HCT116 (cell line): ENCODE measurements at regions not wholly inside any gene's neighbourhood (a gene's known extent, or its start where the extent isn't known, plus 50 kb on each side); places are given as distances from the start of the nearest gene placed in this dataset.

Source experiments
- ATAC-seq: fragments of 200-7000 bp; cut with Tn5 transposase; 2 replicates; pipeline ENCODE4 v1.9.1; 2020; ENCODE audit warnings: mild to moderate bottlenecking, moderate library complexity
- BruUV-seq: library from RNA; stranded (reverse); fragments of 400-500 nt; replicated peaks from 2 replicates; lab custom pipeline; 2021; lab: Mats Ljungman, UMichigan
- CTCF ChIA-PET: fragments of 300-600 bp; sonication (Branson Sonifier 250); formaldehyde crosslinking; loops from one replicate; lab custom pipeline; 2021; ENCODE audit warnings: antibody characterized with exemption; lab: Charles Lee
- POLR2A ChIA-PET: fragments of 300-600, 350-600 bp; sonication (Branson Sonifier 250); formaldehyde crosslinking; loops from one replicate; lab custom pipeline; 2021; ENCODE audit warnings: antibody characterized with exemption; lab: Charles Lee
- RAD21 ChIA-PET, 2 experiments: fragments of 300-600 bp; sonication (Branson Sonifier 250); formaldehyde crosslinking; loops; one replicate each; lab custom pipeline; 2023; ENCODE audit warnings: low total read pairs in 2 of 2; ENCODE audit not compliant: uncharacterized antibody in 2 of 2, unreplicated experiment in 2 of 2, low non-redundant PET in 1 of 2; lab: Charles Lee
- DNase-seq: peaks from one replicate; pipeline ENCODE4 v3.0.0-alpha.2; 2010; ENCODE audit warnings: low read depth, low spot score
- H2AFZ ChIP-seq: fragments of 200-600 bp; shearing (Covaris generic), sonication (generic); 2 replicates; pipeline ENCODE4 v1.6.1; 2017; ENCODE audit warnings: low read depth, mixed run types, mixed read lengths, antibody characterized with exemption, low read length; ENCODE audit not compliant: poor library complexity, severe bottlenecking
- H3K27ac ChIP-seq: 2 replicates; pipeline ENCODE4 v1.5.1; 2012; ENCODE audit warnings: low read depth, low read length
- H3K27me3 ChIP-seq: fragments of 200-600 bp; sonication (generic); 2 replicates; pipeline ENCODE4 v1.6.1; 2016; ENCODE audit warnings: mixed run types, low read length, mixed read lengths; ENCODE audit not compliant: insufficient read depth
- H3K36me3 ChIP-seq, 2 experiments: fragments of 200-500 bp in 1 of 2; fragments of 200-600 bp in 1 of 2; sonication (Bioruptor generic) in 1 of 2; sonication (generic) in 1 of 2; 2 replicates each; pipeline versions ENCODE4 v1.5.1 to v1.6.1; 2014 to 2016; ENCODE audit warnings: low read length in 2 of 2, inconsistent platforms in 1 of 2, mixed read lengths in 1 of 2, mixed run types in 1 of 2; ENCODE audit not compliant: insufficient read depth in 2 of 2, control insufficient read depth in 1 of 2
- H3K4me1 ChIP-seq, 2 experiments: fragments of 200-600 bp in 1 of 2; sonication (generic) in 1 of 2; 2 replicates each; pipeline versions ENCODE4 v1.5.1 to v1.6.1; 2012 to 2017; ENCODE audit warnings: low read length in 2 of 2, inconsistent platforms in 1 of 2, mild to moderate bottlenecking in 1 of 2, mixed read lengths in 1 of 2, mixed run types in 1 of 2, moderate library complexity in 1 of 2; ENCODE audit not compliant: insufficient read depth in 2 of 2, control insufficient read depth in 1 of 2
- H3K4me2 ChIP-seq: fragments of 200-600 bp; sonication (generic); 2 replicates; pipeline ENCODE4 v1.6.1; 2017; ENCODE audit warnings: mixed run types, low read length, mixed read lengths
- H3K4me3 ChIP-seq, 2 experiments: fragments of 200-600 bp in 1 of 2; sonication (generic) in 1 of 2; replicated peaks in 1 of 2; 2 replicates each; pipeline ENCODE4 v1.5.1; 2011 to 2016; ENCODE audit warnings: low read length in 2 of 2, control low read depth in 1 of 2, low read depth in 1 of 2, mild to moderate bottlenecking in 1 of 2, mixed read lengths in 1 of 2, mixed run types in 1 of 2
- H3K79me2 ChIP-seq: fragments of 200-600 bp; sonication (generic); 2 replicates; pipeline ENCODE4 v1.6.1; 2017; ENCODE audit warnings: mild to moderate bottlenecking, mixed run types, low read length, moderate library complexity, mixed read lengths; ENCODE audit not compliant: insufficient read depth
- H3K9ac ChIP-seq: fragments of 200-600 bp; sonication (generic); 2 replicates; pipeline ENCODE4 v1.6.1; 2016; ENCODE audit warnings: low read length, mixed read lengths
- H3K9me2 ChIP-seq: fragments of 200-600 bp; sonication (generic), shearing (Covaris generic); 2 replicates; pipeline ENCODE4 v1.6.1; 2017; ENCODE audit warnings: mixed run types, mild to moderate bottlenecking, moderate library complexity; ENCODE audit not compliant: insufficient read depth
- H3K9me3 ChIP-seq, 2 experiments: fragments of 200-500 bp in 1 of 2; fragments of 200-600 bp in 1 of 2; sonication (Bioruptor generic) in 1 of 2; sonication (generic) in 1 of 2; 2 replicates each; pipeline ENCODE4 v1.6.1; 2014 to 2017; ENCODE audit warnings: low read length in 2 of 2, mixed read lengths in 2 of 2, inconsistent platforms in 1 of 2, low read depth in 1 of 2, mild to moderate bottlenecking in 1 of 2, mixed run types in 1 of 2, moderate library complexity in 1 of 2; ENCODE audit not compliant: control insufficient read depth in 1 of 2, insufficient read depth in 1 of 2
- H4K20me1 ChIP-seq: fragments of 200-600 bp; sonication (generic), shearing (Covaris generic); 2 replicates; pipeline ENCODE4 v1.6.1; 2017; ENCODE audit warnings: mixed run types, mild to moderate bottlenecking, moderate library complexity; ENCODE audit not compliant: insufficient read depth
- ATF3 ChIP-seq: IDR thresholded peaks from 2 replicates; pipeline ENCODE4 v1.6.1; 2012
- CBX3 ChIP-seq: IDR thresholded peaks from 2 replicates; pipeline ENCODE4 v1.6.1; 2012; ENCODE audit warnings: low read depth
- CEBPB ChIP-seq: IDR thresholded peaks from 2 replicates; pipeline ENCODE4 v1.6.1; 2012; ENCODE audit warnings: low read depth
- EGR1 ChIP-seq: IDR thresholded peaks from 2 replicates; pipeline ENCODE4 v1.6.1; 2012; ENCODE audit warnings: low read depth
- ELF1 ChIP-seq: IDR thresholded peaks from 2 replicates; pipeline ENCODE4 v1.6.1; 2012; ENCODE audit warnings: low read depth, borderline replicate concordance
- EZH2 ChIP-seq: fragments of 200-600 bp; sonication (generic); IDR thresholded peaks from 2 replicates; pipeline ENCODE4 v1.6.1; 2017; ENCODE audit warnings: antibody characterized with exemption, mixed run types
- EZH2phosphoT487 ChIP-seq: fragments of 200-600 bp; IDR thresholded peaks from 2 replicates; pipeline ENCODE4 v1.6.1; 2018; ENCODE audit warnings: antibody characterized with exemption, borderline replicate concordance
- FOSL1 ChIP-seq: IDR thresholded peaks from 2 replicates; pipeline ENCODE4 v1.6.1; 2012; ENCODE audit warnings: low read depth
- JUND ChIP-seq: IDR thresholded peaks from 2 replicates; pipeline ENCODE4 v1.6.1; 2012
- POLR2A ChIP-seq: IDR thresholded peaks from 2 replicates; pipeline ENCODE4 v1.7.0; 2011; ENCODE audit warnings: borderline replicate concordance; ENCODE audit not compliant: insufficient read depth, insufficient read length; ENCODE audit errors: extremely low read depth
- POLR2AphosphoS5 ChIP-seq: IDR thresholded peaks from 2 replicates; pipeline ENCODE4 v1.6.1; 2011; ENCODE audit warnings: mild to moderate bottlenecking, low read depth, low read length, moderate library complexity
- RAD21 ChIP-seq: IDR thresholded peaks from 2 replicates; pipeline ENCODE4 v1.6.1; 2012; ENCODE audit warnings: low read depth, mild to moderate bottlenecking
- REST ChIP-seq: IDR thresholded peaks from 2 replicates; pipeline ENCODE4 v1.6.1; 2012; ENCODE audit warnings: low read depth
- SP1 ChIP-seq: IDR thresholded peaks from 2 replicates; pipeline ENCODE4 v1.6.1; 2012; ENCODE audit warnings: low read depth
- SRF ChIP-seq: IDR thresholded peaks from 2 replicates; pipeline ENCODE4 v1.6.1; 2012; ENCODE audit warnings: low read depth
- YY1 ChIP-seq: IDR thresholded peaks from 2 replicates; pipeline ENCODE4 v1.6.1; 2011; ENCODE audit warnings: low read length, low read depth, moderate library complexity, mild to moderate bottlenecking; ENCODE audit not compliant: insufficient replicate concordance; ENCODE audit errors: extremely low read depth
- ZNF274 ChIP-seq: fragments of 200-500 bp; sonication (Bioruptor generic); IDR thresholded peaks from 2 replicates; pipeline ENCODE4 v1.6.1; 2014; ENCODE audit warnings: mild to moderate bottlenecking, low read depth, low read length, inconsistent platforms
- intact Hi-C: fragments of 100-400 bp; cut with micrococcal nuclease; formaldehyde crosslinking; loops from 2 replicates; pipeline ENCODE4 v1.10.0; 2022
- TF ChIP-seq, protein P1 (sequence below): IDR thresholded peaks from 2 replicates; pipeline ENCODE4 v1.6.1; 2012
- TF ChIP-seq, protein P2 (sequence below), 3 experiments: fragments of 200-600 bp in 1 of 3; sonication (generic) in 1 of 3; IDR thresholded peaks in 2 of 3; conservative IDR thresholded peaks in 1 of 3; 2 replicates each; pipeline ENCODE4 v1.5.1; 2012 to 2017; ENCODE audit warnings: low read depth in 2 of 3, low read length in 2 of 3, antibody characterized with exemption in 1 of 3, borderline replicate concordance in 1 of 3, control low read depth in 1 of 3, mild to moderate bottlenecking in 1 of 3, mixed read lengths in 1 of 3, mixed run types in 1 of 3, moderate library complexity in 1 of 3; ENCODE audit not compliant: insufficient read depth in 1 of 3
- TF ChIP-seq, protein P3 (sequence below): IDR thresholded peaks from 2 replicates; pipeline ENCODE4 v1.6.1; 2011; ENCODE audit warnings: mild to moderate bottlenecking, low read length, moderate library complexity; ENCODE audit not compliant: insufficient replicate concordance; ENCODE audit errors: extremely low read depth

DNA sequence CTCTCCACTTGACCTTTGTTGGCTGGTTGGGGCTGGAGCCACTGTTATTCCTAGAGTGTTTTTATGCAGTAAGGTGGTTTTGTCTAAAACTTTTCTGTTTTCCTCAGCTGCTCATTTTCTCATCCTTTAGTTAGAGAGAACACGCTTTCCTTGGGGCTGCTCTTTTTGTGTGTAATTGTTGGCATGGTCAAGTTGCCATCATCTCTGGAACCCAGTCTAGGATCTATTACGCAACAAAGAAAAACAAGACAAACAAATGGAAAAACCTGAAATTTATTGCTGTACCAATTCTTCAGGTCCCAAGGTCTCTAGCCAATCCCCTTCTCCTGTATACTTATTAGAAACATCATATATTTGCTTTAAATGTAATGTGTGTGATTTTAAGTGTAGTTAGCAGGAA is 1436.3 kb upstream of the DIAPH2 start:
- Histone ChIP-seq H3K9me2 (no peaks in the 10 kb centered on the region), H4K20me1 (no peaks in the 10 kb centered on the region), H3K79me2 (no peaks in the 10 kb centered on the region), H2AFZ (no peak overlapping the region), H3K9ac (no peak overlapping the region), H3K4me1 (no peaks in the 10 kb centered on the region), H3K36me3 (no peaks in the 10 kb centered on the region), H3K27ac (no peak overlapping the region), H3K9me3 (no peaks in the 10 kb centered on the region), H3K4me3 (no peak overlapping the region), H3K4me2 (no peak overlapping the region), H3K27me3 (no peaks in the 10 kb centered on the region)
- POLR2A ChIA-PET: no interaction called here
- DNase-seq (no peak), ATAC-seq (no peak)
- TF ChIP-seq, protein P1, sequence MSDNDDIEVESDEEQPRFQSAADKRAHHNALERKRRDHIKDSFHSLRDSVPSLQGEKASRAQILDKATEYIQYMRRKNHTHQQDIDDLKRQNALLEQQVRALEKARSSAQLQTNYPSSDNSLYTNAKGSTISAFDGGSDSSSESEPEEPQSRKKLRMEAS: no peak
- TF ChIP-seq POLR2AphosphoS5 (no peak), FOSL1 (no peak), JUND (no peak), YY1 (no peak), SRF (no peak), CBX3 (no peak), CEBPB (no peak), ATF3 (no peak), RAD21 (no peak), EZH2phosphoT487 (no peak), SP1 (no peak), ZNF274 (no peak), EZH2 (no peak), ELF1 (no peak), REST (no peak), POLR2A (no peak), EGR1 (no peak)
- TF ChIP-seq, protein P2, sequence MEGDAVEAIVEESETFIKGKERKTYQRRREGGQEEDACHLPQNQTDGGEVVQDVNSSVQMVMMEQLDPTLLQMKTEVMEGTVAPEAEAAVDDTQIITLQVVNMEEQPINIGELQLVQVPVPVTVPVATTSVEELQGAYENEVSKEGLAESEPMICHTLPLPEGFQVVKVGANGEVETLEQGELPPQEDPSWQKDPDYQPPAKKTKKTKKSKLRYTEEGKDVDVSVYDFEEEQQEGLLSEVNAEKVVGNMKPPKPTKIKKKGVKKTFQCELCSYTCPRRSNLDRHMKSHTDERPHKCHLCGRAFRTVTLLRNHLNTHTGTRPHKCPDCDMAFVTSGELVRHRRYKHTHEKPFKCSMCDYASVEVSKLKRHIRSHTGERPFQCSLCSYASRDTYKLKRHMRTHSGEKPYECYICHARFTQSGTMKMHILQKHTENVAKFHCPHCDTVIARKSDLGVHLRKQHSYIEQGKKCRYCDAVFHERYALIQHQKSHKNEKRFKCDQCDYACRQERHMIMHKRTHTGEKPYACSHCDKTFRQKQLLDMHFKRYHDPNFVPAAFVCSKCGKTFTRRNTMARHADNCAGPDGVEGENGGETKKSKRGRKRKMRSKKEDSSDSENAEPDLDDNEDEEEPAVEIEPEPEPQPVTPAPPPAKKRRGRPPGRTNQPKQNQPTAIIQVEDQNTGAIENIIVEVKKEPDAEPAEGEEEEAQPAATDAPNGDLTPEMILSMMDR (IDR thresholded peaks at IDR 0.05 in 2 of 3, conservative IDR thresholded peaks at IDR 0.05 in 1 of 3; ENCODE audit: borderline replicate concordance in 1 of 3, insufficient read depth in 1 of 3, low read depth in 2 of 3, low read length in 2 of 3): no peak
- TF ChIP-seq, protein P3, sequence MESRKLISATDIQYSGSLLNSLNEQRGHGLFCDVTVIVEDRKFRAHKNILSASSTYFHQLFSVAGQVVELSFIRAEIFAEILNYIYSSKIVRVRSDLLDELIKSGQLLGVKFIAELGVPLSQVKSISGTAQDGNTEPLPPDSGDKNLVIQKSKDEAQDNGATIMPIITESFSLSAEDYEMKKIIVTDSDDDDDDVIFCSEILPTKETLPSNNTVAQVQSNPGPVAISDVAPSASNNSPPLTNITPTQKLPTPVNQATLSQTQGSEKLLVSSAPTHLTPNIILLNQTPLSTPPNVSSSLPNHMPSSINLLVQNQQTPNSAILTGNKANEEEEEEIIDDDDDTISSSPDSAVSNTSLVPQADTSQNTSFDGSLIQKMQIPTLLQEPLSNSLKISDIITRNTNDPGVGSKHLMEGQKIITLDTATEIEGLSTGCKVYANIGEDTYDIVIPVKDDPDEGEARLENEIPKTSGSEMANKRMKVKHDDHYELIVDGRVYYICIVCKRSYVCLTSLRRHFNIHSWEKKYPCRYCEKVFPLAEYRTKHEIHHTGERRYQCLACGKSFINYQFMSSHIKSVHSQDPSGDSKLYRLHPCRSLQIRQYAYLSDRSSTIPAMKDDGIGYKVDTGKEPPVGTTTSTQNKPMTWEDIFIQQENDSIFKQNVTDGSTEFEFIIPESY: no peak
- intact Hi-C loops: no loop called here
- no TSS peak for BruUV-seq
- RAD21 ChIA-PET: no interaction called here
- CTCF ChIA-PET: no interaction called here
